ENCODE measurements at regions not wholly inside any gene's neighbourhood (a gene's known extent, or its start where the extent isn't known, plus 50 kb on each side); places are given as distances from the start of the nearest gene placed in this dataset.

DNA sequence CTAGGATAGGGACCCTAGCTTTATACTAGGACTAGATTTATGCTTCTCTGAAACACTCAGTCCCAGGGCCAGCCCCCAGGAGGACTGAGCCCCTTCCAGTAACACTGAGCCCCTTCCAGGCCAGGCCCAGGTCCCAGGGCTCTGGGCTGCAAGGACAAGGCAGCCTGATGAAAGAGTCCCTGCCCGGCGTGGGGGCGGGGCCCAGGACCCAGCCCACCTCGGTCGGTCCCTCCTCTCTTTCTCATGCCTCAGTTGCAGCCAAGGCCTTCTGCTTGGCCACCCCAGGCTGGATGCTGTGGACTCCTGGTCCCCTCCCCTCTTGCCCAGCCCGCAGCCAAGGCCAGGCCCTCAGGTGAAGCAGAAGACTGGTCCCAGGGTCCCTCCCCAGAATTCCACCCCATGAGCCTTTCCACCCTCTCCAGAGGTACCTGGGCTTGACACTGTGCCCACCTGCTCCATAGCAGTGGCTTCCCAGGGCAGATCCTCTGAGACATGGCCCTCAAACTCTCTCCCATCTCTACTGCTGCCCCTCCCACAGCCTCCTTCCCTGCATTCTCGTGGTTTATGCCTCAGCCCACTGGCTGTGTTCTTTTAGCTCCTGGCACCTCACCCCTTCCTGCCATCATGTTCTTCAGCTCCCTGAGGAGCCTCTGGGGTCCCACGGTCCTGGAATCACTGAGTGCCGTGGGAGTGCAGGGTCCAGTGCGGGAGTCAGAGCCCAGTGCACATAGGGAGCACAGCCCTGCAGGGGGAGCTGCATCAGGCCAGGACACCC, 53.6 kb upstream of the C1QTNF9B start:
- H3K27me3 ChIP-seq (ENCODE audit: control insufficient read depth in 3 of 3, insufficient read depth in 3 of 3, low read length in 2 of 3), result no peaks in the 10 kb centered on the region
- H3K4me3 ChIP-seq, result no peak overlapping the region
- H3K9ac ChIP-seq (ENCODE audit: insufficient read depth in 1 of 2, low read length in 2 of 2), result no peak overlapping the region
- no peaks in the 10 kb centered on the region for H3K9me3 ChIP-seq (ENCODE audit: control insufficient read depth in 4 of 4, insufficient read depth in 3 of 4, low read length in 3 of 4)
- no peaks in the 10 kb centered on the region for H3K36me3 ChIP-seq (ENCODE audit: control insufficient read depth in 4 of 4, insufficient read depth in 4 of 4, low read length in 4 of 4)
- TF ChIP-seq, protein P1, sequence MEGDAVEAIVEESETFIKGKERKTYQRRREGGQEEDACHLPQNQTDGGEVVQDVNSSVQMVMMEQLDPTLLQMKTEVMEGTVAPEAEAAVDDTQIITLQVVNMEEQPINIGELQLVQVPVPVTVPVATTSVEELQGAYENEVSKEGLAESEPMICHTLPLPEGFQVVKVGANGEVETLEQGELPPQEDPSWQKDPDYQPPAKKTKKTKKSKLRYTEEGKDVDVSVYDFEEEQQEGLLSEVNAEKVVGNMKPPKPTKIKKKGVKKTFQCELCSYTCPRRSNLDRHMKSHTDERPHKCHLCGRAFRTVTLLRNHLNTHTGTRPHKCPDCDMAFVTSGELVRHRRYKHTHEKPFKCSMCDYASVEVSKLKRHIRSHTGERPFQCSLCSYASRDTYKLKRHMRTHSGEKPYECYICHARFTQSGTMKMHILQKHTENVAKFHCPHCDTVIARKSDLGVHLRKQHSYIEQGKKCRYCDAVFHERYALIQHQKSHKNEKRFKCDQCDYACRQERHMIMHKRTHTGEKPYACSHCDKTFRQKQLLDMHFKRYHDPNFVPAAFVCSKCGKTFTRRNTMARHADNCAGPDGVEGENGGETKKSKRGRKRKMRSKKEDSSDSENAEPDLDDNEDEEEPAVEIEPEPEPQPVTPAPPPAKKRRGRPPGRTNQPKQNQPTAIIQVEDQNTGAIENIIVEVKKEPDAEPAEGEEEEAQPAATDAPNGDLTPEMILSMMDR (IDR thresholded peaks at IDR 0.05; ENCODE audit: control extremely low read depth, extremely low read depth), result no peak
- no peak for DNase-seq
- no peaks in the 10 kb centered on the region for H3K4me1 ChIP-seq (ENCODE audit: control insufficient read depth in 5 of 5, insufficient read depth in 5 of 5, low read length in 5 of 5)
- no peak overlapping the region for H3K27ac ChIP-seq (ENCODE audit: low read depth in 1 of 2, low read length in 1 of 2)
- 87 to 91% methylated on average over 10 of the region's 10 CpGs for WGBS, 2 donors
- no peak for ATAC-seq (ENCODE audit: insufficient read depth, low FRiP score)

- H3K27me3 ChIP-seq (ENCODE audit: control insufficient read depth in 3 of 3, insufficient read depth in 3 of 3, low read length in 2 of 3), result no peaks in the 10 kb centered on the region
- 94 to 96% methylated on average over 12 to 13 of the region's 13 CpGs for WGBS, 2 donors
- no peak overlapping the region for H3K9ac ChIP-seq (ENCODE audit: insufficient read depth in 1 of 2, low read length in 2 of 2)
- TF ChIP-seq, protein P1 (IDR thresholded peaks at IDR 0.05; ENCODE audit: control extremely low read depth, extremely low read depth), result no peak
- H3K36me3 ChIP-seq (ENCODE audit: control insufficient read depth in 4 of 4, insufficient read depth in 4 of 4, low read length in 4 of 4), result no peaks in the 10 kb centered on the region
- no peaks in the 10 kb centered on the region for H3K4me1 ChIP-seq (ENCODE audit: control insufficient read depth in 5 of 5, insufficient read depth in 5 of 5, low read length in 5 of 5)
- no peak overlapping the region for H3K4me3 ChIP-seq
- ATAC-seq (ENCODE audit: insufficient read depth, low FRiP score) (no peak), DNase-seq (no peak)
- H3K9me3 ChIP-seq (ENCODE audit: control insufficient read depth in 4 of 4, insufficient read depth in 3 of 4, low read length in 3 of 4), result no peaks in the 10 kb centered on the region
- no peak overlapping the region for H3K27ac ChIP-seq (ENCODE audit: low read depth in 1 of 2, low read length in 1 of 2)
Observed at GRCh38 chr13:23952796-23953195, 55.5 kb upstream of the C1QTNF9B start.

- TF ChIP-seq, protein P1 (IDR thresholded peaks at IDR 0.05; ENCODE audit: control extremely low read depth, extremely low read depth), result no peak
- Histone ChIP-seq H3K27me3 (ENCODE audit: control insufficient read depth in 3 of 3, insufficient read depth in 3 of 3, low read length in 2 of 3) (no peaks in the 10 kb centered on the region), H3K9ac (ENCODE audit: insufficient read depth in 1 of 2, low read length in 2 of 2) (no peak overlapping the region), H3K27ac (ENCODE audit: low read depth in 1 of 2, low read length in 1 of 2) (no peak overlapping the region), H3K36me3 (ENCODE audit: control insufficient read depth in 4 of 4, insufficient read depth in 4 of 4, low read length in 4 of 4) (no peaks in the 10 kb centered on the region), H3K4me3 (no peak overlapping the region), H3K9me3 (ENCODE audit: control insufficient read depth in 4 of 4, insufficient read depth in 3 of 4, low read length in 3 of 4) (no peaks in the 10 kb centered on the region), H3K4me1 (ENCODE audit: control insufficient read depth in 5 of 5, insufficient read depth in 5 of 5, low read length in 5 of 5) (no peaks in the 10 kb centered on the region)
- DNase-seq (no peak), ATAC-seq (ENCODE audit: insufficient read depth, low FRiP score) (no peak)
- WGBS, 2 donors, result 88 to 92% methylated on average over 20 of the region's 20 CpGs
Observed at GRCh38 chr13:23953860-23954512, 56.7 kb upstream of the C1QTNF9B start.

Measured in lung (tissue), 11 donors.